HTR-8/SVneo (cell line): ENCODE measurements at regions not wholly inside any gene's neighbourhood (a gene's known extent, or its start where the extent isn't known, plus 50 kb on each side); places are given as distances from the start of the nearest gene placed in this dataset.

Experiments used
- DNase-seq: peaks from one replicate; pipeline ENCODE4 v3.0.0; 2011; ENCODE audit warnings: low spot score, mixed read lengths; ENCODE audit not compliant: insufficient read length
- FAIRE-seq: peaks from 2 replicates; lab custom pipeline; 2011; peaks lifted over from hg19 to GRCh38; lab: Jason Lieb, UNC

DNA sequence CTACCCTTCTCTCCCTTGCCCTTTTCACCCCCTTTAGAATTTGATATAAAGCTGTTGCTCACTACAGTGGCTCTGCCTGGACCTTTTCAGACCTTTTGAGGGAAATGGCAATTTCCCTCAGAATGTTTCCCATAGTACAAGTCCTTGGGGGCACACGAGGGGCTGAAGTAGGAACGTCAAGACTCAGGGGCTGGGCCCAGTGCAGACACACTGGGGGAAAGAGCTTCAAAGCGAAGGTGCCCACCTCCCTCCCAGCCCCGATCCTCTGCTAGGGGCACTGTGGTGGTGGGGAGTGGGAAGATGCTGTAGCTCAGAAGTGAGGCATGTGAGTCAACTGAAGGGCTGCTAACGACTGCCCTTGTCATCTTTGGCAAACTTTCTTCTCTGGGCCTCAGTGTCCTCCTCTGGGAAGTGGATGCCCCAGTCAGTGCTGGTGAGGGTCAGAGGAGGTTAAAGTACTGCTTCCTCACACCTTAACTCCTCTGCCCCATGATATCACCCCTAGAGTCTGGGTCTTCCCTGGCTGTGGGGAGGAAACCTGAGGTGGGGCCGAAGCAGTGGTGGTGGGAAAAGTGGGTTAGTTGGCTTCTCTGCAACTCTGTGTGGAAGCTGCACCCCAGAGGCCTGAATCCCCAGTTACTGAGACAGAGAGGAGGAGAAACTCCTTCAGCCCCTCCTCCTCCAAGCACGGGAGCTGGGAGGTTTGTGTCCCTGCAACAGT, 425.3 kb upstream of the B3GAT1 start:
- DNase-seq, result no peak
- FAIRE-seq, result no peak

DNA sequence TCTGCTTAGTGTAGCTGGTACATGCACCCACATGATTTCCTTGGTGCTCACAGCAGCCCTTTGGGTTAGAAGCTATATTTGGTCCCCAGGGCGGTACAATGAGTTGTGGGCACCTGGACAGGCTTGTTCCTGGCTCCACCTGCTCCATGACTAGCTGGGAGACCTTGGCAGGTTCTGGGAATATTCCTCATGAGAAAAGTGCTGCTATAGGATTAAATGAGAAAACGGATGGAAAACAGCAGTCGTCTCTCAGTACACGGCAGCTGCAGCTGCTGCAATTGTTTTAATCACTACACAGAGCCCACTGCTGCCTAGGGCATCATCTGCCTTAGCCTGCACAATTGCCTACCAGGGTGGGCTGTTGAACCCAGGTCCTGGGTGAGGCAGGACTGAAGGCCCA, 424.5 kb upstream of the B3GAT1 start:
- DNase-seq (no peak), FAIRE-seq (no peak)

DNA sequence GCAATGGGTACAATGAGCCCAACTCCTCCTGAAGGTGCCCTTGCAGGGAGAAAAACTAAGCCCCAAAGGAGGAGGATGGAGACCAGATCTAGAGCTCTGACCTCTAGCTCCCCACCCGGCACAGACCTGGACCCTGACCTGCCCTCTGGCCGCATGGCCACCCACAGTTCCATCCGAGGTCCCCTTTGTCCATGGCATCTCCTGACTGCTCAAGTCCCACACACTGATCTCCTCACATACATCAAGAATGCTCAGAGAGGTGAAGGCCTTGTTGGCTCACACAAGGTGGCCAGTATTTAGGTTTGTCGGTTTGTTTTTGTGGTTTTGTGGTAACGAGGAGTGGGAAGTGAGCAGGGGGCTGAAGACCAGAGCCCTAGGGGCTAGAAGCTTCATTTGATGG, 423.5 kb upstream of the B3GAT1 start:
- DNase-seq (no peak), FAIRE-seq (no peak)

DNA sequence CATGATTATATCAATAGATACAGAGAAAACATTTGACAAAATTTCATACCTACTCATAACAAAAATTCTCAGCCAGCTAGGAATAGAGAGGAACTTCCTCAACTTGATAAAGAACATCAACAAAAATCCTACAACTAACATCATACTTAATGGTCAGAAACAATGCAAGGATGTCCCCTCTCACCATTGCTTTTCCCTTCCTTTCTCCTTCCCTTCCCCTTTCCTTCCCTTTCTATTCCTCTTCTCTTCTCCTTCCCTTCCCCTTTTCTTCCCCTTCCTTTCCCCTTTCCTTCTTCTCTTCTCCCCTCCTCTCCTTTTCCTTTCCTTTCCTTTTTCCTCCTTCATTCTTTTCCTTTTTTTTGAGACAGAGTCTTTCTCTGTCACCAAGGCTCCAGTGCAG, 418.3 kb upstream of the B3GAT1 start:
- DNase-seq (no peak), FAIRE-seq (no peak)

DNA sequence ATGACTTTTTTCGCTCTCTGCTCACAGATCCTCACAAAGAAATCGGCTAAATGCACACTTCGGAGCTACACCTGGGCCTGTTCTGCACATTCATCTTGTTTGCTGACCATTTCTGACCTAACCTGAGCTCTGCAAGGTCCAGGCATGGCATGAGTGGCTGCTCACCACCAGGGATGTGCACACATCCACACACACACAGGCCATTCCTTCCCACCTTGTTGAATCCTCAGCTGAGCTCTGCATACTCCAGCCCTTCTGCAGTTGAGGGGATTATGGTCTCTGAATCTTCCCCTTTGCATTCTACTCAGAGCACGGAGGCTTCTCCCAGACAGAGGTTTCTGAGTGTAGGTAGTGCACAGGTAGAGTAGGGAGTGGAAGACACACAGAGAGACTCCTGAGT, 411.9 kb upstream of the B3GAT1 start:
- no peak for FAIRE-seq
- DNase-seq, result no peak

DNA sequence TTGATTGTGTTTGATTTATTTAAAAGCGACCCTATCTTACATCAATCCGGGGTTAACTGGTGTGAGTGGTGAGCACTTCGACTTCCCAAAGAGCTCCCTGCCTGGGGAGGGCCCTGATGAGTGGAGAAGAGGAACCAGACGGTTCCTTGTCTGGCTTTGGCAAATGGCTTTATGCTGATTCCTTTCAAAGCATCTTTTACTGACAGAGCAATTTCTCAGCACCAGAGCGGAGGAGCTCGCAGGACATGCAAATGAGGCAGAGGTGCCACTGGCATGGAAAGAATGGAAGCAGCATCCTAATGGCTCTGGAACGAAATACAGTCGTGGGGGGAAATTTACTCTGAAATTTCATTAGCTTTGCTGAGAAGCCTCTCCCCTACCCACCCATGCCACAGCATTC, 410.9 kb upstream of the B3GAT1 start:
- DNase-seq, result no peak
- no peak for FAIRE-seq

DNA sequence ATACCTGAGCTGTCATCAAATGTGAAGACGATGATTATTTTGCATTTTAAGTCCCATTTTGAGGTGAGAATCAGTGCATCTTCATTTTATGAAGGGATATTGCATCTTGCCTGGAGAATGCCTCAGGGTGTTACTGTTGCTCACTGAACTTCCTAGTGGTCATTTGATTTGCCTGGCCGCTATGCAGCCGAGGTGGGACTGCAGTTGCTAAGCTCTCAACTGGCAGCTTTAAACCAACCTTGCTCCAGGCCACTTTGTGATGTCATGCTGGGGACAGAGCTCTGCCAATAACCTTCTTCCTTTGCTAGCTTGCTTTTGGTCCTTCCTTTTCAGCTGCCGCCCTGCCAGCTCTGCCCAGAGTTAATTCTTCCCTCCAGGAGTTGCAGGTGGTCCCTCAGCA, 409.4 kb upstream of the B3GAT1 start:
- no peak for DNase-seq

DNA sequence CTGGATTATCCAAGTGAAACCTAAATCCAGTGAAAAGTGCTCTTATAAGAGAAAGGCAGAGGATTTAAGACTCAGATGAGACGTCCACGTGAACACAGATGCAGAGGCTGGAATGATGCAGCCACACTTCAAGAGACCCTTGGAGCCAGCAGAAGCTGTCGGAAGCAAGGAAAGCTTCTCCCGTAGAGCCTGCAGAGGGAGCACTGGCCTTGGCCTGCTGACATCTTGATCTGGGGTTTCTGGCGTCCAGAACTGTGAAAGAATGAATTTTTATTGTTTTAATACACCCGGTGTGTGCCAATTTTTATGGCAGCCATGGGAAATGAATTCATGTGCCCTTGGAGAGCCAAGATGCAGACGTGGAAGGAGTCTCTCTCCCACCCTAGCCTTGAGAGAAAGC, 407.0 kb upstream of the B3GAT1 start:
- no peak for DNase-seq

More for the DNA sequence above, 409.4 kb upstream of the B3GAT1 start:
- FAIRE-seq, result no peak

DNA sequence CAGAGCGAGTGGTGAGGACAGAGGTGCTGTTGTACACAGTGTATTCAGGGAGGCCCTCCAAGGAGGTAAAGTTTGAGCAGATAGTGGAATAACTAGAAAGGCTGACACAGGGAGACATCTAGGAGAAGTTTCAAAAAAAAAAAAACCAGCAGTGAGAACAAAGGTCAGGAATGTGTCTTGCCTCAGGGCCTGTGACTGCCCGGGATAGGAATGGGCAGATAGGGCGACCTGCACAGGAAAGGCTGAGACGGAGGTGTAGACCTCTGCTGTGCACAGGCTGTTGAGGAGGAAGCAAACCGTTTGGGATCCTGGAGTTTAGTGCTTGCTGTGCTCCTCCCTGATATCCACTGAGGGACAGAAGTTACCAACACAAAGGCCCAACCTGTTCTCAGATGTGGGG, 406.5 kb upstream of the B3GAT1 start:
- FAIRE-seq (no peak), DNase-seq (no peak)

More for the DNA sequence above, 407.0 kb upstream of the B3GAT1 start:
- no peak for FAIRE-seq

DNA sequence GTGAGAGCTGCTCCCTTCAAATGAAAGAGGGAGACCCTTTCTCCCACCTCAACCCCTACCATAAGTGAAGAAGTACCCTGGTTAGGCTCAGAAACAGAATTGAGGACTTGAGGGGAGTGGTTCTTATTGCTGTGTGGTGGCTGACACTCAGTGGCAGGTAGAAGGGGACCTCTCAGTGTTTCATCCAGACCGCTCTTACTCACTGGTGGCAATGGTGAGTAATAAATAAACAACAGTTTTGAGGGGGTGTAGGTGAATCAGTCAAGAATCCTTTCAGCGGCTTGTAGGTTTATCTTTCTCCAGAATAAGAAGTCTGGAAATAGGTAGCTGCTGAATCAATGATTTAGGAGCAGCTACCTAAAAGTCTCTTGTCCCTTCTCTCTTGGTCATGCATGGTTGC, 403.4 kb upstream of the B3GAT1 start:
- FAIRE-seq, result no peak
- no peak for DNase-seq

DNA sequence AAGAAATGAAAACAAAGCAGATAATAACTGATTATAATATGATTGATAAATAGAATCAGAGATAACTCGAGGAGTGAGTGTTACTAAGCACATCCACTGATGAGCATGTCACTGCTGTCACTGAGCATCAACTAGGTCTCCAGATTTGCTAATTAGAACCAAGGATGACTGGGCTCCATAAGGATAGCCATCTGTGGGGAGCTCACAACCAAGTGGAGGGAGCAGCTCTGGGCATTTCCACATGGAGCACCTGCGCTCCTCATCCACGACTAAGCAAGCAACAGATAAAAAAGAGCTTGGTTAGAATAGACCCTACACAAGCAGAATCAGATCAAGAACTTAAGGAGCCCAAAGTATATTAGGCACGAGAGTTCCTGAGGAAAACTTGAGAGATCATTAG, 396.0 kb upstream of the B3GAT1 start:
- DNase-seq, result no peak
- FAIRE-seq, result no peak

DNA sequence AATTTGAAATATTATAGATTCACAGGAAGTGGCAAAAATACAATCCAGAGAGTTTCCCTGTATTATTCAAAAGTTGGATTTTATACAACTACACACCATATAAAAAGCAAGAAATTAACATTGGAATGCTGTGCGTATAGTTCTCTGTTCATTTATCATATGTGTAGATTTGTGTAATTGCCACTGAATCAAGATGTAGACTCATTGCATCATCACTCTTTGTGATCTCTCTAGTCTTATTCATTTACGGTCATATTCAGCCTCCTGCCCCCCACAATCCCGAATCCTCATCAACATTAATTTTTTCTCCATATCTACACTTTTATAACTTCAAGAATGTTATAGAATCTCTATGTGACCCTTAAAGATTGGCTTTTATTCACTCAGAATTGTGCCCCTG, 390.6 kb upstream of the B3GAT1 start:
- no peak for FAIRE-seq
- DNase-seq, result no peak

DNA sequence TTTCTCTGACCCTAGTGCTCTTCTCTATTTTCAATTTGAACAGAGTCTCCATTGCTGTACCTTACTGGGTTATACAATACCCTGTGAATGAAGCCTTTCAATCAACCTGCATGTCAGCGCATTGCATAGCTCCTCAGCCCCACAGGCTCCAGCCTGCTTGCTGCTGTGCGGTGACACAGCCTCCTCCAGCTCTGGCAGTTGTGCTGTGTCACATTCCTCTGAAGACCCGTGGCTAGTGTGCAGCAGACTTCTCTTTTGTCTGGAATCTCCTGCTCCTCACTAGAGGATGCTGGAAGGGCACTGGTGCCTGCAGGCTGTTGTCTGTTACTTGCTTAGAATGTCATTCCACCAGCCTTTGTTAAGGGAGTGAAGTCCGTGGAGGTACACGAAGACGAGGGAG, 390.1 kb upstream of the B3GAT1 start:
- FAIRE-seq, result no peak
- no peak for DNase-seq

DNA sequence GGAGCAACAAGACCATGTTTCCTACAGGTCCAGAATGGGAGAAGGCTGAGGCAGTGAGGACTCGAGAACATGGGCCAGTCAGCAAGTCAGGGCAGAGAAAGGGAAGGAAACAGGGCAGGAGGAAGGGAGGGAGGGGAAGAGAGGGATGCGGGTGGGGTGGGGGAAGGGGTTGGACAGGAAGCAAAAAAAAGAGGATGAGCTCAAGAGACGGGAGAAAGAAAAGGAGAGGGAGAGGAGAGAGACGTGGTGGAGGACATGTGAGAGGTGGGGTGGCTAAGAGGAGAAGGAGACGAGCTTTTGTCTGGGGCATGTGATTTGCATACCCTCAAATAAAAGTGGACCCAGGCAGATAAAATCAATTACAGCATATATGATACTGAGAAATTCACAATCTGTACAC, 389.5 kb upstream of the B3GAT1 start:
- FAIRE-seq (no peak), DNase-seq (no peak)

DNA sequence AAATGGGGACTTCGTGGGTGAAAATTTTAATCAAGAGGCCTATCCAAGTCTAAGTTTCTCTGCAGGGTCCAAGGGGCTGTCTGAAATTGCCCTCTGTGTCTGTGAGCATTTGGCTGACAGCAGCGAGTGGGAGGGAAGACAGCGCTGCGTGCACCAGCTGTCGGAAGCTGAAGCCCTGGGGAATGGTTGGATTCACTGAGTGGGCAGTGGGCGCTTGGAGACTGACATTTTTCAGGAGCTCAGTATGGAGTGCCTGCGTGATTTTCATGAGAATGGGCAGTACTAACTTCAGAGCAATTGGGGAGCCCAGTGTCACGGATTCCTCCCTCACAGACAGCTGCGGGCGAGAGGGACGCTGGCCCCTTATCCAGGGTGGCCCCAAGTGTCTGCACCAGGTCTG, 388.8 kb upstream of the B3GAT1 start:
- FAIRE-seq (no peak), DNase-seq (no peak)

DNA sequence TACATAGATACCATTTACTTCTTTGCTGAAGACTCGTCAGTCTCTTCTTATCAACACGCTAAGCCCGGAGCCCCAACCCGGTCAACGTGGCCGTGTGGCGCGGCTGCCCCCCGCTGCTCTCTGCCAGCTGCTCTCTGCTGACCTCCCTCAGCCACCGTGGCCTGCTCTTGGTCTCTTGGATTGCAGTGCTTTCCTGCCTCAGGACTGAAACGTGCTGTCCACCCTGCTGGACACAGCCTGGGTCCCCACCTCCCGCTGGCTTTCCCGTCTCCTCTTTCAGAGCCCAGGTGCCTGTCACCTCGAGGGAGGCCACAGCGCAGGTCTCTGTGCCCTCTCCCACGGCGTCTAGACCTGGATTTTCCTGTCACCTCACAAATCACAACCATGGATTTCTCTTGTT, 388.1 kb upstream of the B3GAT1 start:
- DNase-seq, result no peak
- FAIRE-seq, result no peak

DNA sequence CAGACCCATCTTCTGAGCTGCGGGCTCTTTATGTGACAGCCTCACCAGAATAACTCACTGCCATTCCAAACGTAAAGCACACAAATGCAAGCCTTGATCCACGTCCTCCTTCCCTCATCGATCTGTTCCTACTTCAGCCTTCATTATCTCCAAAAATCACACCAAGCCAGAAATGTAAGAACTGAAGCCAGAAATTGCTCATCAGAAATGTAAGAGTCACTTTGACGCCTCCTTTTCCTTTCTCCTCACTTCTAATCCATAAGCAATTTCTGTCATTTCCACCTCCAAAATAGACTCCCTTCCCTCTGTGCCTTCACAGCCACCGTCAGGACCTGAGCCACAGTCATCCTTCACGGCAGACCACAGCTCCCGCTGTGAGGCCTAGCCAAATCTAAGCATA, 387.3 kb upstream of the B3GAT1 start:
- DNase-seq (no peak), FAIRE-seq (no peak)

DNA sequence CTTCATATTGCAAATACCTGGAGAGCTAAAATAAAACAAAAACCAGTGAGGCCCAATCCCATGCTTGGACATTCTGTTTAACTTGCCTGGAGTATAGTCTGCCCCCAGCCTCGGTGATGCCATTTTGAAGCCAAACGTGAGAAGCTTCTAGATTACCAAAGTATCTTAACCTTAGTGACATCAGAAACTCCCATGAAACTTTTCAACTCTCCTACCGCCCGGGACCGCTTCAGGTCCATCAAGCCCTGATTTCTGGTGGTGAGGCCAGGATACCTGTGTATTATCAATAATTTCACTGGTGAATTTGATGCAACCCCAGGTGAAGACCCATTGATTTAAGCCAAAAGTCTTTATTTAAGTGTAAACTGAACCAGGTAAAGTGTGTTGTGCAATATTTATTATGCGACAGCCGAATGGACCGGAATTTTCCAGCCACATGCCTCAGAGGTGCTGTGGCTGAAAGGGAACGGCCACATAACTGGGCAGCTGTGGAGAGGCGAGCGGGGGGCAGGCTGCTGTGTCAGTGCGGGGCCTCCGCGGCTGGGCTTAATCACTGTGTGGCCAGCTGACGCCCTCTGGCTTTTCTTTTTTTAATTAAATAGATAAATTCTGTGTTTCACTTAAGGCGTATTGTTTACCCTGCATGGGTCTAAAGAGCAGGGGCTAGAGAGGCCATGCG, 385.5 kb upstream of the B3GAT1 start:
- DNase-seq, result no peak
- FAIRE-seq, result no peak

DNA sequence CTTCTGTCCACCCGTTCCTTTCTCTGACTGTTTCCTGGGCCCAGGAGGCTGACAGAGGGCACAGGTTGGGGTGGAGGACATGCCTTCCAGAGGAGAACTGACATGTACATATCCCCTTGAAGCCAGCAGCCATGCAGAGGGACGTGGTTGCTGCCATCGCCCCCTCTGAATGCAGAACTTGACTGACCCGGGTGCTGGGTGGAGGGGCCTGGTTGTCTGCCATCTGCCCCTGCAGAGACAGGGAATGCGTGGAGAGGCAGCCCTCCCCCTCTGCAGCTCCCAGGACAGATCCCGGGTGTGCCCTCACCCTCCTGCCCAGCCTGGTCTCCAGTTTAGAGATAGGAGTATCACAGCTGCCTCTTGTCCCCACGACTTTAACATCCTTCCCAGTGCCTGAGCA, 383.0 kb upstream of the B3GAT1 start:
- DNase-seq, result no peak
- FAIRE-seq, result no peak

DNA sequence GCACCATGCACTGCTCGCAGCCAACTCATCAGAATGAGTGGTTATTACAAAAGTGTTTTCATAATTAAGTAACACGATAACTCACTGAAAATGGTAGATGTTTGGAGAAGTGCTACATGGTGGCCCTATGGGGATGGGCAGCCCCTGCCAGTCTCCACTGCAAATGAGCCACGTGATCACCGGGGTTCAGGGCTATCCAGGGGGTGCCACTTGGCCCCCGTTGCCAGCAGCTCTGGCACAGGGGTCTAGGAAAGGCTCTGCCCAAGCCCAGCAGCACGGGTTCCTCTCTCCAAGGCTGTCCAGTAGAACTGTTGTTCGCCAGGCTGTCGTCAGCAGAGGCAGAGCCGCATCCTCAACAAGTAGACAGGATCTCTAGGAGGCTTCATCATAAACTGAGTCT, 382.1 kb upstream of the B3GAT1 start:
- DNase-seq (no peak), FAIRE-seq (no peak)

DNA sequence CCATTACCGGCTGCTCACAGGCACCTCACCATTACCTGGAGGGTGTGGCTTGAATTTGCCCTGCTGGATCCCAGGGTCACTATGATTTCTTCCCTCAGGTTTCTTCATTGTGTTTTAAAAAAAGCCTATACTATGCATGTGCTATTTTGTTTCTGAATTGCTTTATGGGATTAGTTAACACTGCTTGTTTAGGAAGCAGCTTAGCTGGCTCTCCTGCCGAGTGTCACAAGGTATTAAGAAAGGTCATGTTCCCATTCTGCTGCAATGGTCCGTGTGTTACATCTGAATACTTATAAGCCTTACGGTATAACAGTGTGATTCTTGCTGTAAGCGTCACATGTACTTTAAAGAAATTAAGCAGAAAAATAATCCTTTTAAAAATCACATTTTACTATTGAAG, 380.6 kb upstream of the B3GAT1 start:
- no peak for FAIRE-seq
- no peak for DNase-seq

DNA sequence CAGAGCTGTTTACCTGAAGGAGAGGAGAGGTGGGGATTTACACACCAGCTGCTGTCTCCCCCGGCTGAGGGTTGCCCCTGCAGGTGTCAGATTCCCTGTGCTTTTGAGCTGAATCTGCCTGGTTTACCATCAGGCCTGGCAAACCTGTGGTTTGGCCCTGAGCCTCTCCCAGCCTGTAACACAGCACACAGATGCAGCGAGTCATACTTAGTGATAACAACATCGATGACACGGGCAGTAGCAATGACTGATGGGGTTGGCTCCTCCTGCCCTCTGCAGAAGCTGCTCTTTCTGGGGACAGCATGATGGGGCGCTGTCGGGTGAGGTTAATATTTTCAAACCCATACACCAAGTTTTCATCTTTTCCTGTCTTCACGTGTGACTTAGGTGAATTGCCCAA, 380.0 kb upstream of the B3GAT1 start:
- no peak for DNase-seq
- FAIRE-seq, result no peak
